CD4-positive, alpha-beta T cell treated with Interleukin-1 beta for 1 hour (primary cell): ENCODE measurements at regions not wholly inside any gene's neighbourhood (a gene's known extent, or its start where the extent isn't known, plus 50 kb on each side); places are given as distances from the start of the nearest gene placed in this dataset.
"Not testable (repeated sequence)": the region's sequence is repeated elsewhere in the genome, so short reads cannot be mapped to it uniquely, and the experiment has no call there.

Experiments
- DNase-seq, 2 donors: peaks; one replicate each; pipeline ENCODE4 v3.0.0-alpha.2; 2020 to 2022

DNA sequence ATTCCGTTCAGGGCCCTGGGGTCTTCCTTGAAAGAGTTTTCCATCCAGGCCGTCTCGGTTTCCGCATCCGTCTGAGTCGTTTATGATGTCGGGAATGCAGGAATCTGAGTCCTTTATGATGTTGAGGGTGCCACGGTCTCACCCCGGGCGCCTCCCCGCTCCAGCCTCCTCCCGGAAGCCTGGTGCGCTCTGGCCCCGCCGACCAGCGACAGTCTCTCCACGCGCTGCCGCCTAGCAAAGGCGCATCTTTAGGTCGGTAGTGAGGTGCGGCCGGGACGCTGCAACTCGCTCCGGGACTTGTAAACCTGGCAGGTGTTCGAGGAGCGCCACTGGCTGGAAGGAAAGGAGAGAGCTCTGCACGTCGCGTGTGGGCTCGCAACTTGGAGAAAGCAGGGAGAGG is 132.6 kb downstream of the FAM72C start:
- DNase-seq = not testable (repeated sequence)

GRCh38 chr1:143838598-143838929 is 133.2 kb downstream of the FAM72C start:
- DNase-seq = not testable (repeated sequence)

- DNase-seq = not testable (repeated sequence)
These were observed 133.7 kb downstream of the FAM72C start for GRCh38 chr1:143837924-143838597.

DNA sequence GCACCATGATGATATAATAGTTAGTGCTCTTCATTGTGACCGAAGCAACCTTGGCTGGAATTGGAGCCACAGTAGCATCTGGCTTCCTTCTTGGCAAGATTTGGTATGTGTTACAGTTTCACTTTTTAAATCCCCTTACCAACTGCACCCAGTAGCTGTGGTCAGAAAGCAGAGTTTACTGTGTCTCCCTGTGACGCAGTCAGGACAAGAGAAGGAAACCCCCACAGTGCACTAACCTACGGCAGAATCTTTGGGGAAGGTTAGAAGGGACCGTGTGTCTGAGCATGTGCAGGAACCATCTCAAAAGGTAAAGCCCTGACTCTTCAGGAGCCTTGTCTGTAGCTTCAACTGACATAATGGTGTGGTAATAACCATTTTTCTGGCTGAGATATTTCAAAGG is 138.4 kb downstream of the FAM72C start:
- not testable (repeated sequence) for DNase-seq

DNA sequence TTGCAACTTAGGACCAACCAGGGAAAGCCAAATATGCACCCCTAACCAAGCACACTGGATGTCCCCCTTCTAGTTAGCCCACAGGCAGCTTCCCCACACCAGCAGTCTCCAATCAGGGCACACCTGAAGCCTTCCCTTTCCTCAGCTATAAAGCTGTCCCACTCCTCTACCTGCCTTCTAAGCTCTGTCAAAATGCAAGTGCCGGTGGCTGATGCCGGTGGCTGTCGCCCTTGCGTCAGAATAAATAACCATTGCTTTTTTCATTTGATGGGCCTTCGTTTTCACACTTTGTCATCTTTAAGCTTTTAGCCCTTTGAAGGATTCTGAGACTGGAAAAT is 139.4 kb downstream of the FAM72C start:
- not testable (repeated sequence) for DNase-seq

GRCh38 chr1:143831479-143832378 is 140.1 kb downstream of the FAM72C start:
- not testable (repeated sequence) for DNase-seq

DNA sequence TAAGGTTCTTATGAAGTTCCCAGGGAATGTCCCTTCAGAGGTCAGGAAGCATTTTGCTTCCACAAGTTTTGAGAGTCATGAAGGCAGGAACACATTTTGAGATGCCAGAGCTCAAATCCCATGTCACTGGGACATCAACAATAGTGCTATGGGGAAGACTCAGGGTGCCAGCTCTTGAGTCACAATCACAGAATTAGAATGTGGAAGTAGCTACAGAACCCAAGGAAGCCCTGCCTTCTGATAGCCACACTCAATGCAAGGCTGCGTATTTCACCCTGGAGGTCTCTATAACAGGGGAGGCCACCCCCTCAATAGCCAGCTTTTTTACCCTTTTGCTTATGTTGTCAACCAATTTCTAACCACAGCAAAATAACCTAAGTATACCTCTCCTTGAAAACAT is 145.6 kb downstream of the FAM72C start:
- not testable (repeated sequence) for DNase-seq

- not testable (repeated sequence) for DNase-seq
These were observed 147.5 kb downstream of the FAM72C start for GRCh38 chr1:143824266-143824665.

DNA sequence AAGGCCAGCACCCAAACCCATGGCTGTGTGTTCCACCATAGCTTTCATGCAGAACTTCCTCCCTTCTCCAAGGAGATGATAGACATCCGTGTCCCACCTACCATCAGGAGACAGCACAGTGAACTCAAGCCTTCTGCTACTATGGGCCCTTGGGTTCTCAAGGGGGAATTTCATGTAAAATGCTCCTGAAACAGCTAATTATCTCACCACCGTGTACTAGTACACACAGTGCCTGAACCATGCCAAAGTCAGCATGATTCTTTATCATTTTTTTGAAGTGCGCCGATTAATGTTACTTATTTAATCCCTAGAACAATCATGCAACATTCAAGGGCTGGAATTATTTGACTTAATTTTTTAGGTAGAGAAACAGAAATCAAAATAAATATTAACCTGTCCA is 151.7 kb downstream of the FAM72C start:
- DNase-seq = not testable (repeated sequence)

GRCh38 chr1:143816369-143816768 is 155.4 kb downstream of the FAM72C start:
- DNase-seq = not testable (repeated sequence)

- DNase-seq = not testable (repeated sequence)
These were observed 166.4 kb downstream of the FAM72C start for GRCh38 chr1:143805374-143805773.

- DNase-seq = not testable (repeated sequence)
These were observed 167.0 kb downstream of the FAM72C start for GRCh38 chr1:143804707-143805356.

- DNase-seq = peak; percentile 26 to 36
These were observed 167.8 kb downstream of the FAM72C start for GRCh38 chr1:143803927-143804411.

DNA sequence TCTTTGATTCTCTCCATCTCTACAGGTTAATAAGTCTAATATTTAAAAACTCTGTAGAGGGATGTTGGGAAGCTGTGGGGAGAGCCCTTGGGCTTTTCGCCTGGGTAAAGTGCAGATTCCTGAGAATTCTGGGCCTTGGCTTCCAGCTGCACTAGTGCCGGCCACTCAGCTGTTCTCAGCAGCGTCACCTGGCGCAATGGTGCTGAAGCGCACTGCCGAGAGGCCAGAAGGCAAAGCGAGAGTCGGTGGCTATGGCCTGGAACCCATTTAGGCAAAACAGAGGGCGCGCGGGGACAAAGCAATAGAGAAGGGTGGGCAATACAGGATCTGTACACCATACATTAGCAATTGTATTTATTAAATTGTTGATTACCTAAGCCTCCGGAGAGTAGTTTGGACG is 168.7 kb downstream of the FAM72C start:
- not testable (repeated sequence) for DNase-seq

- DNase-seq = not testable (repeated sequence)
These were observed 172.1 kb downstream of the FAM72C start for GRCh38 chr1:143799568-143800187.

GRCh38 chr1:143796369-143796768 is 175.4 kb downstream of the FAM72C start:
- not testable (repeated sequence) for DNase-seq

DNA sequence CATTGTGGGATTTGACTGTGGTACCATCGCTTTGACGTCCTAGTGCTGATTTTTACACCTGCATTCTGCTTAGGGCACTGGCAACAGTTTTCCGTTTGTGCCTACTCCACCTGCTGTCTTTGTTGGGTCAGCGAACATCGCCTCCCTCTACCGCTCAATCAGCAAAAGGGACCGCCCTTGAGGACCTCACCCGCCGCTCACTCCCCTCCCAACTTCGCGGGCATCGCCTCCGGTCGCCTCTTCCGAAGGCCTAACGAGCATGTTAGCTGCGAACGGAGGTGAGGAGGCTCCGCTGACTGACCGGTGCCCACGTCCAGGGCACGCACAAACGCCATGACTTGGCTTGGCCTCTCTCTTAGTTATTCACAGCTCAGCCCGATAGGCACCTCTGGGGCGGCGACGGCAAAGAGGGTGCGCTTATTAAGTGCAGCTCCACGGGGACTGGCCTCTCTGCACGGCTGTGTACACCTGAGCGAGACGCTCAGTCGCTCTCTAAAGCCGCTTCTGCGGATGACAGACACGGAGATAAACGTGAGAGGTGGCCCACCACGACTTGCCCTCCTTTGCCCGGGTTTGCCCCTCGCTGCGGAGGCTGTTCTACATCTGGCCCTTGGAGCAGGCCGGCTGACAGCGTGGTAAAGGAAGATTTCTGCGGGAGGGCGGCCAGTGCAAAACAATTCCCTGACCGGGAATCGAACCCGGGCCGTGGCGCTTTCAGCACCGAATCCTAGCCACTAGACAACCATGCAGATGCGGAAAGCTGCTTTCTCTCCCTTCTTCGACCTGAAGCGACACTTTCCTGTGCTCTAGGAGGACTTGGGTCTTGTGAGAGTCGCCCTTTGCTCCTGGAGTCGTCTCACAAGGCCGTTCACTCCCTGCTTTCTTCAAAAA is 179.5 kb downstream of the FAM72C start:
- DNase-seq = not testable (repeated sequence)

DNA sequence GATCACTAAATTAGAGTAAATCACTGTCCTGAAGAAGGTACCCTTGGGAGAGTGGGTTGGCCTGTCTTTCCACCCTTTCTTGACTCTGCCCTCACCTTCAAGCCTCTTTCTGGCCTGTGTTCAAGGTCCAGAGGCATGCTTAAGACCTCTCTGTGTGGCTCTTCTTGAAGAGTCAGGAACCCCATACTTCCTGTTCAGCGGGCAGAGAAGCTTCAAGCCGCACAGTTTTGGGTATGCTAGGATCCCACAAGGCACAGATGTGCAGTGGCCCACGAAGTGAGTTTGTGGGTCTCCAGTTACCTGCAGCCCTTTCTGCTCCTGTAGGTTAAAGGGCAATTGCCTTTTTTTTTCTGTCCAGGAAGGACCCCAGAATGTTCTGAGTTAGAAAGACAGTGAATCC is 185.4 kb downstream of the FAM72C start:
- DNase-seq = not testable (repeated sequence)

DNA sequence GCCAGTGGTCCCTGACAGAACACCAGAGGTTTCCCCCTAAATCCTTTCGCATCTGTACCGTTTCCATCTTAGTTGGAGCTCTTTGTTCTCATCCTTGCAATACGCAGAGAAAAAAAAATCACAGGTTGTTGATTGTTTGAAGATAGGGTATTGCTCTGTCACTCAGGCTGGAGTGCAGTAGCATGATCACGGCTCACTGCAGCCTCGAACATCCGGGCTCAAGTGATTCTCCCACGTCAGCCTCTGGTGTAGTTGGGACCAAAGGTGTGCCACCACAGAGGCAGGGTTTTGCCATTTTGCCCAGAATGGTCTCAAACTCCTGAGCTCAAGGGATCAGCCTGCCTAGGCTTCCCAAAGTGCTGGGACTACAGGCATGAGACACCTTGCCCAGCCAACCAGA is 185.9 kb downstream of the FAM72C start:
- not testable (repeated sequence) for DNase-seq

GRCh38 chr1:143784239-143784882 is 187.4 kb downstream of the FAM72C start:
- DNase-seq = not testable (repeated sequence)

GRCh38 chr1:143778178-143778577 is 193.6 kb downstream of the FAM72C start:
- not testable (repeated sequence) for DNase-seq
